SK-N-MC (cell line): ENCODE measurements at regions not wholly inside any gene's neighbourhood (a gene's known extent, or its start where the extent isn't known, plus 50 kb on each side); places are given as distances from the start of the nearest gene placed in this dataset.

Experiments used
- EZH2 ChIP-seq: fragments of 200-600 bp; sonication (generic); IDR thresholded peaks from one replicate; pipeline ENCODE4 v1.6.1; 2017; ENCODE audit warnings: antibody characterized with exemption
- FOXP2 ChIP-seq: optimal IDR thresholded peaks from 2 replicates; pipeline ENCODE3; 2011; ENCODE audit warnings: mild to moderate bottlenecking, moderate library complexity; ENCODE audit not compliant: insufficient read depth; ENCODE audit errors: extremely low read length, control extremely low read depth
- POLR2AphosphoS5 ChIP-seq: IDR thresholded peaks from 2 replicates; pipeline ENCODE4 v1.6.1; 2012; ENCODE audit warnings: mild to moderate bottlenecking, low read depth, low read length, borderline replicate concordance

GRCh38 chr13:60258349-60258748 is 94.6 kb upstream of the DIAPH3 start:
- TF ChIP-seq POLR2AphosphoS5 = no peak
- no peak for TF ChIP-seq EZH2
- TF ChIP-seq FOXP2 = no peak
